Nucleus accumbens (tissue), 56 donors: ENCODE measurements at regions not wholly inside any gene's neighbourhood (a gene's known extent, or its start where the extent isn't known, plus 50 kb on each side); places are given as distances from the start of the nearest gene placed in this dataset.

Source experiments
- DNase-seq, 56 donors: peaks; one replicate each; lab custom pipeline; 2025; lab: John Stamatoyannopoulos, UW

GRCh38 chr9:84169240-84169639, 171.3 kb downstream of the SLC28A3 start:
- no peak for DNase-seq

DNA sequence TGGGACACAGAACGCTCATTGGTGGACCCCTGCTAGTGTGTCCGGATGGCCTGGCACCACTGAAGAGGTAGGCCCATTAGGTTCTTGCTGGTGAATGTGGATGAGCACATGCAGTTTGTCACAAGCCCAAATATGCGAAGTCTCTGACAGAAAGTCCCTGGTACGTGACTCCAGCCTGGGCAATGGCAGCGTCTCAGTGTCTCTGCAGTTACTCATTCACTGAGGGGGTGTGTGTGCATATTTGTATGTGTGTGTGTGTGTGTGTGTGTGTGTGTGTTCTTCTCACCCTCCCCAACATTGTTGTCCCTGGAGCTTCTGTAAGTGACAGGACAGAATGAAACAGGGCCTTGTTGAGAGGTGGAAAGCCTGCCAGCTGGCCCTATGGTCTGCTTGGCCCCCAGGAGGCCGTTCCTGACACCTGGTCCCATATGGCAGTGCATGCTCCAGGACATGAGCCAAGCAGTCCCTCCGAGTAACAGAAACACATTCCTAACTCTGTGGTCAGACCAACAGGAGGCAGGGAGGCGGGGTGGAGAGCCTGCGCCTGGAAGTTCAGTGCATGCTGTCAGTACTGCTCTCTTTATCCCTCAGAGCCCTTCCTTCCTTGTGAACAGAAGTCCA, 169.9 kb downstream of the SLC28A3 start:
- peak in 1 of 56 donors; percentile 2 for DNase-seq

DNA sequence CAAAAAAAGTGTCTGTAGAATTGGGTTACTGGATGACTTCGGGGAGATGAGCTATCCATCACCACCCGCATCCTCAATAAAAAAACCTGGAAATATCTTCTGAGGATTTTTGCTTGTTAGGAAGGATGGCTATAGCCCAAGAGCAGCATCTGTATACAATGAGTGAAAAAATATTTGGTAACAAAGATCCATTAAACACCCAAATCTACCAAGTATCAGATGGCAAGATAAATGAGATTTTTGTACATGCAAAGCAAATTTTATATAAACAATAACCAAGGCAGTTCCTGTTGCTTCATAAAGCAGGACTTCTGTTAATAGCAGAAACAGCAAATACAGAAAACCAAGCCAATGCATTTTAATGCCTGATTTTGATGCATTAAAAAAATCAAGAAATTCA, 166.6 kb downstream of the SLC28A3 start:
- no peak for DNase-seq

DNA sequence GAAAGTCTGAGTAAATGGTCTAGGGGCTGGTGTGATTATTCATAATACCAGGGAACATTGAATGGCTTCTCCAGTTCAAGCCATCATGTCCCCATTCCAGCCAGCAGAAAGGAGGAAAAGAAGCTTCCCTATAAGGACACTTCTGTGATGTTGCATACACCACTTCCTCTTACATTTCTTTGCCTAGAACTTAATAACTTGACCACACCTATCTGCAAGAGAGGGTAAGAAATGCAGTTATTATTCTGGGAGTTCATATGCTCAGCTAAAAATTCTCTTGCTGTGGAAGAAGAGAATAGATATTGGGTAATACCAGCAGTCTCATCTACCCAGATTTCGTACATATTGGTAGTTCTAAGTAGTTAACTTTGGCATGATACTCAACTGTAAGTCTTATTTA, 166.1 kb downstream of the SLC28A3 start:
- DNase-seq: no peak

DNA sequence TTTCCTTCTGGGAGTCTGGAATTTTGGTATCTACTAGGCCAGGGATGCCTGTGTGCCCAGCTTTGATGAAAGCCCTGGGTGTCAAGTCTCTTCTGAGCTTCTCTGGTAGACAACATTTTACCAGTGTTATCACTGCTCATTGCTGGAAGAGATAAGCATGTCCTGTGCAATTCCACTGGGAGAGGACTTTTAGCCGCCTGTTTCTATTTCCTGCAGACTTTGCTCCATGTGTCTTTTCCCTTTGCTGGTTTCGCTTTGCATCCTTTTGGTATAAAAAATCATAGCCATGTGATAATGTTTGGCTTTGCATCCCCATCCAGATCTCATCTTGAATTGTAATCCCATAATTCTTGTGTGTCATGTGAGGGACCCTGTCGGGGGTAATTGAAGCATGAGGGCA, 163.2 kb downstream of the SLC28A3 start:
- DNase-seq: no peak

DNA sequence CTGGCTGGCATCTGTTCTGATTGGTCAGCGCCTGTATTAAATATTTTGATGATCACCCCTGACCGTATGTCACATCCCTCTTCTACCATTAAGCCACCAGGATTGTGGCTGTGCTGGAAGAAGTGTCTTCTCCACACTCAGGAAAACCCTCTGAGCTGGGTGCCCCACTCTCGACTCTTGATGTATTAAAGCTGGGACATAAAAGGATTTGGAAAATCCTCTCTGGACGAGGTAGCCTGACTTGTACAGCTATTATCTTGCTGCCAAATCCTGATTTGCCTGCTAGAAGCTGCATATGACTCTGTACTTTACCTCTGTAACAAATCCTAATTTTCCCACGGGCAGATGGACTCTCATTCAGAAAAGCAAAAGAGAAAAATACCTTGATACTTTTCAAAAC, 161.0 kb downstream of the SLC28A3 start:
- DNase-seq: no peak

DNA sequence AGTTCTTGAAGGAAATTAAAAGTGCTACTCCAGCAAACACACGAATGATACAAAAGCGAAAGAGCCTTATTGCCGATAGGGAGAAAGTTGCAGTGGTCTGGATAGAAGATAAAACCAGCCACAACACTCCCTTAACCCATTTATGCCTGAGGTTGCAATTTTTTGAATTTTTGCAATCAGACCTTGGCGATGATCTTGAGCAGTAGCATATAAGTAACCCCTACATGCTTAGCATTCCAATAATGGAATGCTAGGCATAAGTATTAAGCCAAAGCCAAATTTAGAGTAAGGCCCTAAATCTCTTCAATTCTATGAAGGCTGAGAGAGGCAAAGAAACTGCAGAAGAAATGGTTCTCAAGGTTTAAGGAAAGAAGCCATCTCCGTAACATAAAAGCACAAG, 153.5 kb downstream of the SLC28A3 start:
- no peak for DNase-seq

DNA sequence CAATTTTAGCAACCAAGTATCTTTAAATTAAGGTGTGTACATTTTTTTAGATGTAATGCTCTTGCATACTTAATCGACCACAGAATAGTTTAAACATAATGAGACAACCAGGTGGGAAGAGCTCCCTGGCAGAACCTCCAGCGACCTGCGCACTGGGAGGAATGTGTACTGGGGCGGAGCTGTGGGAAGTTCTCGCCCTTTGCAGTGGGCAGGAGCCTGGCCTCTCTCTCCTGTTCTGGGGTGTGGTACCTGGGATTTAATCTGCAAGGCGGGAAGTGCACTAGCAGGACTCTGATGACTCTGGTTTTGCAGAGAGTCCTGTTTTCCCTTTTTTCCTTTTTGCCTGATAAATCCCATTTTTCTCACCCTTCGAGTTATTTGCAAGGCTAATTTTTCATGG, 150.7 kb downstream of the SLC28A3 start:
- no peak for DNase-seq

GRCh38 chr9:84190411-84190810, 150.1 kb downstream of the SLC28A3 start:
- DNase-seq: peak in 1 of 56 donors; percentile 1

DNA sequence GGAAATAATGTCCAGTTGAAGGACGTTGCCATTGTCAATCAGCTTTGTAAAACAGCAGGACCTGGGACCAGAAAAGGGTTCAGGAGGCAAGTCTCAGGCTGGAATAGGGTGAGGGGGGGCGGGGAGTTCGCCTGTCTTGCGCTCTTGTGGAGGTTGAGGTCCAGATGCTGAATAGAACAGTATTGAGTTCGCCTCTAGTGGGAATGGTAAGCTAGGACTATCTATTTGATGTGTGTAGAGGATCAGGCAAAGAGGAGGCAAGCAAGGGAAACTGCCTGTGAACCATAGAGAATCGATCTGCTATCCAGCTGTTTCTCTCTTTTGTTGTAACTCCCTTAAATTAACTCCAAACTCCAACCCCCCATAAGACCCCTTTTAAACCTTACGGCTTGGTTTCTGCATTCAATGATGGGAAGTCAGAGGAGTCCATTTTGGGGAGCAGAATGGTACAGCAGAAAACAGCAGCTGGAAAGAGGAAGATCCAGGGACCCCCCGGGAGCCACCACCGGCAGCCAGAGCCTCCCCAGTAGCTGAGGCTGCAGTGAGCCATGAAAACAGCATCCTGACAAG, 133.7 kb downstream of the SLC28A3 start:
- DNase-seq: no peak

DNA sequence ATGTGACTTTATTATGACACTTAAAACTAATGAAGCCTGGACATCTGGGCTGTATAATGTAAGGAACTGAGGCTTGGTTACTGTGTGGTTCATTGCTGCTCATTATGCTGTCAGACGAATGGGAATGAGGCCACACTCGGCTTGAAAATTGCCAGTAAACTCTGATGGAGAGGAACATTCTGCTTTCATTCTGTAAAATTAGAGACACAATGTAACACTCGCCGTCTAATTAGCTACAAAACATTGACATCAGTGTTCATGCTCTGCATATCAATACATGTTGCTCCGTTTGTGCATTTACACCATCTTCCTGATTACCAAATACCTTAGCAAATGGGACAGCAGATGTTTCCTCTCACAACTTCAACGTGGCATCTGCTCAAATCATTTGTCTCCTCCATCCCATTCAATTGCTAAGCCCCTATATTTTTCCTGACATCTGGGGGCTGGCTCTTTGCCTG, 133.0 kb downstream of the SLC28A3 start:
- peak in 1 of 56 donors; percentile 1 for DNase-seq

- no peak for DNase-seq
These were observed 128.3 kb downstream of the SLC28A3 start for GRCh38 chr9:84212246-84212645.

- DNase-seq: no peak
These were observed 127.6 kb downstream of the SLC28A3 start for GRCh38 chr9:84212982-84213381.

DNA sequence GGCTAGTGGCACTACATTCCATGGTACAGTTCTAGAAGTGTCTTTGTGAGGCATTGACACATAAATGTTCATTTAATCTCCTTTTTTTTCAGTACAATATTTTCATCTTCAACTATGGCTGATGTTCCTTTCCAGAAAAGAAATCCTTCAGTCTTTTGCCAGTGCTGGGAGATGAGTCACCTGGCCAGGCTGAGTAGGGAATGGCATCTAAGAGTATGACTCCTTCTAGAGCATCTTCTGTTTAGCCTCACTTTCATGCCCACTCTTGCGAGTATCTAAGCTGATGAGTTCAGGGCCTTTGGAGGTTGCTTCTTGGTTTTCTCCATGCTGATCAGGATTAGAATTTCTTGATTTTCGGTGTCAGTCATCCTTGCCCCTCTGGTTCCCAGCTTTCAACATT, 124.4 kb downstream of the SLC28A3 start:
- no peak for DNase-seq

GRCh38 chr9:84218322-84218721, 122.2 kb downstream of the SLC28A3 start:
- DNase-seq: no peak

GRCh38 chr9:84224246-84224645, 116.3 kb downstream of the SLC28A3 start:
- DNase-seq: no peak
